ENCODE measurements at regions not wholly inside any gene's neighbourhood (a gene's known extent, or its start where the extent isn't known, plus 50 kb on each side); places are given as distances from the start of the nearest gene placed in this dataset.

DNA sequence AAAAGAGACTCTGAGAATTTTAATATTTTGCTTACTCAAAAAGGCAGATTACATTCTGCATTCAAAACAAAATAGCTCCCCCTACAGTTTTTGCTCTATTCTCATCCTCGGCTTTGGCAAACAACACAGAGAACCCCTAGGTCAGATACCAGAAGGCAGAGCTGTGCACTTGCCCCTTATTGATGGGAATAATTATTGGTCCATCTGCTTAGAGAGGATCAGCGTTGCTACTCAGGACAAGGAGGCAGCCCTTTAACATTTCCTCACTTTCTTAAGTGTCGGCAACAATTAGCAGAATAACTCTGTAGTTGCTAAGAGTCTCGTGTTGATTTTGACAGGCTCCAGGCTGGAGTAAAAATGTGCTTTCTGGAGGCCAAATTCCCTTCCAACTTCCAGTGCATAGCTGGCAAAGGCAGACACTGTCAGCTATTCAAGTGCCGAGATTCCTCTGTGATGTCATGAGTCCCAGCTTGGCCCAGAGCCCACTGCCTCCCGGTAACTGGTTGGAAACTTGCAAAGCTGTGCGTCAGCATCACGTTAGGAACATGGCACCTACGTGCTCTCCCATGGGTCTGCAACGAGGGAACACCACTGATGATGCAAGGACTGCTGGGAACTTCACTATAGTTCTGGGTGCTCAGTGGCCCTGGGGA is 482.7 kb upstream of the ADAMTS9 start:
- ChIA-PET CTCF (interaction anchor here (0.6 to 2.4 kb wide), 15 partner anchors 12 to 1763 kb away, joined by 3 to 18 read pairs (median 3); no protein-coding TSS in a partner anchor), POLR2A (no interaction called here)
- Histone ChIP-seq H3K4me3 (ENCODE audit: low read depth, low read length) (no peak overlapping the region), H3K36me3 (ENCODE audit: control insufficient read depth in 2 of 2, insufficient read depth in 1 of 2, low read length in 2 of 2) (no peaks in the 10 kb centered on the region), H3K9me3 (ENCODE audit: control insufficient read depth, insufficient read depth, low read depth, low read length) (no peaks in the 10 kb centered on the region), H3K27ac (ENCODE audit: extremely low read depth, low read depth, low read length) (no peak overlapping the region), H3K4me1 (ENCODE audit: control insufficient read depth, insufficient read depth, low read length) (no peaks in the 10 kb centered on the region)
- peak; percentile 23; the same call in 1 of the 2 replicates for TF ChIP-seq ZNF654 (tag by site-specific recombination; IDR thresholded peaks at IDR 0.05; ENCODE audit: low read depth)
- TF ChIP-seq SCRT2 (tag by site-specific recombination; IDR thresholded peaks at IDR 0.05) = no peak

- TF ChIP-seq ZNF302 (tag by site-specific recombination; IDR thresholded peaks at IDR 0.05; ENCODE audit: low read depth) (no peak), MEIS1 (CRISPR knock-in tag; IDR thresholded peaks at IDR 0.05; ENCODE audit: borderline replicate concordance) (no peak), HOXC10 (CRISPR knock-in tag; IDR thresholded peaks at IDR 0.05) (no peak), ZNF785 (tag by site-specific recombination; IDR thresholded peaks at IDR 0.05) (no peak), KLF9 (tag by site-specific recombination; IDR thresholded peaks at IDR 0.05; ENCODE audit: low read depth) (no peak), ZNF391 (tag by site-specific recombination; IDR thresholded peaks at IDR 0.05; ENCODE audit: borderline replicate concordance, low read depth) (no peak), ZNF211 (tag by site-specific recombination; IDR thresholded peaks at IDR 0.05; ENCODE audit: low read depth) (no peak), ZFP41 (tag by site-specific recombination; IDR thresholded peaks at IDR 0.05; ENCODE audit: borderline replicate concordance) (no peak), ZNF174 (tag by site-specific recombination; IDR thresholded peaks at IDR 0.05) (no peak)
- Histone ChIP-seq H3K27ac (ENCODE audit: extremely low read depth, low read depth, low read length) (no peak overlapping the region), H3K36me3 (ENCODE audit: control insufficient read depth in 2 of 2, insufficient read depth in 1 of 2, low read length in 2 of 2) (no peaks in the 10 kb centered on the region), H3K4me3 (ENCODE audit: low read depth, low read length) (no peak overlapping the region), H3K4me1 (ENCODE audit: control insufficient read depth, insufficient read depth, low read length) (no peaks in the 10 kb centered on the region), H3K9me3 (ENCODE audit: control insufficient read depth, insufficient read depth, low read depth, low read length) (no peaks in the 10 kb centered on the region)
- ChIA-PET POLR2A (no interaction called here), CTCF (interaction anchor here (0.6 to 2.4 kb wide), 12 partner anchors 12 to 815 kb away, joined by 3 to 18 read pairs (median 4); no protein-coding TSS in a partner anchor)
These were observed 482.2 kb upstream of the ADAMTS9 start for GRCh38 chr3:65169961-65170360.

DNA sequence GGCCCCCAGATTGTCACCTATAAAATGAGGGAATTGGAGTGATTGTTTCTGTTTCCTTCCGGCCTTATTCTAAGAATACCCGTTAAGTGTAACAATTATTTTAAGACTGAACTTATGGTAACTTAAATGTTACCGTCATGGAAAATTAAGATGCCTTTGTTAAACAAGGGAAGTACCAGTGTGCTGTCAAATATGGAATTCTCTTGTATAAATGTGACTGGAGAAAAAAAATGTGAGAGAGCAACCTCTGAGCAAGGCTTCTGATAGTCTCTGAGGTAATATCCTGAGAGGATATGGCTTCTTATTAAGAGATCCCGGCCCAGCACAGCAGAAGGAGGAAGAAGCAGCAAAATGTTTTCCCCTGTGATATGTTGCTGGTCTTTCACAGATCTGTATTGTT is 480.7 kb upstream of the ADAMTS9 start:
- no peak overlapping the region for H3K4me3 ChIP-seq (ENCODE audit: low read depth, low read length)
- CTCF ChIA-PET = interaction anchor here (0.5 kb wide), 1 partner anchor 640 kb away, joined by 3 read pairs; no protein-coding TSS in a partner anchor
- H3K4me1 ChIP-seq (ENCODE audit: control insufficient read depth, insufficient read depth, low read length) = no peaks in the 10 kb centered on the region
- no peaks in the 10 kb centered on the region for H3K9me3 ChIP-seq (ENCODE audit: control insufficient read depth, insufficient read depth, low read depth, low read length)
- H3K36me3 ChIP-seq (ENCODE audit: control insufficient read depth in 2 of 2, insufficient read depth in 1 of 2, low read length in 2 of 2) = no peaks in the 10 kb centered on the region
- H3K27ac ChIP-seq (ENCODE audit: extremely low read depth, low read depth, low read length) = no peak overlapping the region
- POLR2A ChIA-PET = no interaction called here
- TF ChIP-seq ZNF670 (tag by site-specific recombination; IDR thresholded peaks at IDR 0.05; ENCODE audit: low read depth) = no peak

DNA sequence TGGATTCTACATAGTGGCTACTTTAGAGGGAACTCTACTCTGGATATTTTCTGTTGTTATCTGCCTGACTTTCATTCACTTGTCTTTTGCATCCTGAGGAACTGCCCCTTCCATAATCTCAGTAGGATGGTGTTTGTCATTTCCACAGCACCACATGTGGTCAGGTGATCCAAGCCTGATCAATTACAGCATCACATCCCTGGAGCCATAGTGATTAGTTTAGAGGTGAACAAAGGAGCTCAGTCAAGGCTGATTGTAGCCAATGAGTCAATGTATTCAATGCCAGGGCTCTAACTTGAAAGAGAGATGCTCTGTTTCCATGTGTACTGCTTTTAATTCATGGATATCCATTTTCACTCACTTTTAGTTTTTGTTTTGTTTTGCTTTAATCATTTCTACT is 478.7 kb upstream of the ADAMTS9 start:
- ChIA-PET POLR2A (no interaction called here), CTCF (no interaction called here)

More for the DNA sequence above, 478.7 kb upstream of the ADAMTS9 start:
- Histone ChIP-seq H3K4me1 (ENCODE audit: control insufficient read depth, insufficient read depth, low read length) (no peaks in the 10 kb centered on the region), H3K27ac (ENCODE audit: extremely low read depth, low read depth, low read length) (no peak overlapping the region), H3K36me3 (ENCODE audit: control insufficient read depth in 2 of 2, insufficient read depth in 1 of 2, low read length in 2 of 2) (no peaks in the 10 kb centered on the region), H3K4me3 (ENCODE audit: low read depth, low read length) (no peak overlapping the region), H3K9me3 (ENCODE audit: control insufficient read depth, insufficient read depth, low read depth, low read length) (no peaks in the 10 kb centered on the region)
- TF ChIP-seq ZNF561 (tag by site-specific recombination; IDR thresholded peaks at IDR 0.05; ENCODE audit: borderline replicate concordance) (no peak), SCRT2 (tag by site-specific recombination; IDR thresholded peaks at IDR 0.05) (no peak), ZBTB7A (tag by site-specific recombination; IDR thresholded peaks at IDR 0.05; ENCODE audit: low read depth) (no peak), ZFHX2 (tag by site-specific recombination; conservative IDR thresholded peaks at IDR 0.05) (no peak), ZNF391 (tag by site-specific recombination; IDR thresholded peaks at IDR 0.05; ENCODE audit: borderline replicate concordance, low read depth) (no peak), ZNF274 (IDR thresholded peaks at IDR 0.05; ENCODE audit: low read length) (no peak), ZNF274 (tag by site-specific recombination; IDR thresholded peaks at IDR 0.05; ENCODE audit: borderline replicate concordance) (no peak), ZNF670 (tag by site-specific recombination; IDR thresholded peaks at IDR 0.05; ENCODE audit: low read depth) (no peak), ZNF626 (tag by site-specific recombination; IDR thresholded peaks at IDR 0.05) (no peak), ZSCAN23 (tag by site-specific recombination; IDR thresholded peaks at IDR 0.05) (no peak), ZNF24 (tag by site-specific recombination; IDR thresholded peaks at IDR 0.05) (no peak), YY2 (tag by site-specific recombination; IDR thresholded peaks at IDR 0.05) (no peak), ZNF19 (tag by site-specific recombination; IDR thresholded peaks at IDR 0.05; ENCODE audit: low read depth) (no peak), ZNF558 (tag by site-specific recombination; IDR thresholded peaks at IDR 0.05) (no peak), INSM2 (tag by site-specific recombination; IDR thresholded peaks at IDR 0.05) (no peak), ZNF175 (tag by site-specific recombination; IDR thresholded peaks at IDR 0.05) (no peak)

Data from HEK293 (cell line).